Endothelial cell of umbilical vein (primary cell): ENCODE measurements at regions not wholly inside any gene's neighbourhood (a gene's known extent, or its start where the extent isn't known, plus 50 kb on each side); places are given as distances from the start of the nearest gene placed in this dataset.

Source experiments
- BruUV-seq: library from RNA; stranded (reverse); fragments of 400-500 nt; replicated peaks from 2 replicates; lab custom pipeline; 2021; lab: Mats Ljungman, UMichigan
- CTCF ChIA-PET: fragments of 300-600, 350-600 bp; sonication (Branson Sonifier 250); formaldehyde crosslinking; loops from one replicate; lab custom pipeline; 2021; ENCODE audit warnings: antibody characterized with exemption, inconsistent platforms; lab: Charles Lee
- POLR2A ChIA-PET: fragments of 300-600, 350-600 bp; sonication (Branson Sonifier 250); formaldehyde crosslinking; loops from one replicate; lab custom pipeline; 2021; ENCODE audit warnings: antibody characterized with exemption, inconsistent platforms; lab: Charles Lee
- DNase-seq: peaks from one replicate; pipeline ENCODE4 v3.0.0-alpha.2; 2011; ENCODE audit warnings: low read depth, low spot score
- FAIRE-seq: peaks from 2 replicates; lab custom pipeline; 2011; peaks lifted over from hg19 to GRCh38; lab: Jason Lieb, UNC
- H2AFZ ChIP-seq: 2 replicates; pipeline ENCODE4 v1.6.0; 2012; ENCODE audit warnings: low read depth, low read length, control low read depth, inconsistent platforms
- H3K27ac ChIP-seq: 2 replicates; pipeline ENCODE4 v1.5.1; 2011; ENCODE audit warnings: low read depth, mild to moderate bottlenecking, control low read depth, low read length, moderate library complexity; ENCODE audit not compliant: insufficient read depth
- H3K27me3 ChIP-seq, 2 experiments: 2 replicates each; pipeline versions ENCODE4 v1.6.0 to v1.6.1; 2011; ENCODE audit warnings: low read length in 2 of 2, mixed read lengths in 1 of 2; ENCODE audit not compliant: control insufficient read depth in 2 of 2, insufficient read depth in 2 of 2
- H3K36me3 ChIP-seq, 2 experiments: 2 replicates in 1 of 2; 3 replicates in 1 of 2; pipeline ENCODE4 v1.5.1; 2011; ENCODE audit warnings: low read length in 2 of 2, mild to moderate bottlenecking in 1 of 2, moderate library complexity in 1 of 2; ENCODE audit not compliant: control insufficient read depth in 2 of 2, insufficient read depth in 2 of 2; ENCODE audit errors: extremely low read depth in 1 of 2
- H3K4me1 ChIP-seq: 3 replicates; pipeline ENCODE4 v1.5.1; 2011; ENCODE audit warnings: mild to moderate bottlenecking, low read length; ENCODE audit not compliant: control insufficient read depth, insufficient read depth; ENCODE audit errors: extremely low read depth
- H3K4me2 ChIP-seq: 2 replicates; pipeline ENCODE4 v1.6.1; 2011; ENCODE audit warnings: low read length, control low read depth, mixed read lengths; ENCODE audit not compliant: insufficient read depth
- H3K4me3 ChIP-seq, 3 experiments: fragments of 200-600 bp in 1 of 3; sonication (generic), shearing (Covaris generic) in 1 of 3; replicated peaks in 1 of 3; 2 replicates each; pipeline ENCODE4 v1.5.1; 2011 to 2016; ENCODE audit warnings: control low read depth in 3 of 3, low read length in 3 of 3, mild to moderate bottlenecking in 2 of 3, inconsistent platforms in 1 of 3, low read depth in 1 of 3, moderate library complexity in 1 of 3; ENCODE audit not compliant: insufficient read depth in 1 of 3
- H3K79me2 ChIP-seq: 2 replicates; pipeline ENCODE4 v1.6.0; 2012; ENCODE audit warnings: low read length, inconsistent platforms; ENCODE audit not compliant: control insufficient read depth, insufficient read depth
- H3K9ac ChIP-seq: replicated peaks from 2 replicates; pipeline ENCODE3; 2011; ENCODE audit warnings: low read length, control low read depth; ENCODE audit not compliant: insufficient read depth; ENCODE audit errors: extremely low read depth
- H3K9me1 ChIP-seq: replicated peaks from 3 replicates; pipeline ENCODE4 v1.6.0; 2011; ENCODE audit warnings: mild to moderate bottlenecking, low read length; ENCODE audit not compliant: control insufficient read depth, insufficient read depth; ENCODE audit errors: extremely low read depth
- H3K9me3 ChIP-seq: replicated peaks from 2 replicates; pipeline ENCODE4 v1.5.1; 2012; ENCODE audit warnings: low read length, inconsistent platforms; ENCODE audit not compliant: control insufficient read depth, insufficient read depth
- H4K20me1 ChIP-seq: replicated peaks from 2 replicates; pipeline ENCODE3; 2011; ENCODE audit warnings: mild to moderate bottlenecking, low read length; ENCODE audit not compliant: control insufficient read depth, insufficient read depth; ENCODE audit errors: extremely low read depth
- EZH2 ChIP-seq: IDR thresholded peaks from 2 replicates; pipeline ENCODE4 v1.6.1; 2012; ENCODE audit warnings: borderline replicate concordance, low read depth, mild to moderate bottlenecking, moderate library complexity, low read length, inconsistent platforms; ENCODE audit not compliant: severe bottlenecking
- FOS ChIP-seq: IDR thresholded peaks from 2 replicates; pipeline ENCODE4 v1.6.1; 2011; ENCODE audit warnings: mild to moderate bottlenecking, low read length, moderate library complexity, borderline replicate concordance; ENCODE audit not compliant: insufficient read depth
- GATA2 ChIP-seq: IDR thresholded peaks from 2 replicates; pipeline ENCODE4 v1.7.0; 2011; ENCODE audit warnings: low read depth, mild to moderate bottlenecking, moderate library complexity, mixed read lengths, low read length; ENCODE audit not compliant: insufficient read length, insufficient read depth
- JUN ChIP-seq: IDR thresholded peaks from 2 replicates; pipeline ENCODE4 v1.6.1; 2011; ENCODE audit warnings: borderline replicate concordance, low read depth; ENCODE audit not compliant: insufficient read length, insufficient read depth
- MAX ChIP-seq: IDR thresholded peaks from 2 replicates; pipeline ENCODE4 v1.6.1; 2011; ENCODE audit not compliant: insufficient read depth, insufficient read length
- MYC ChIP-seq: IDR thresholded peaks from one replicate; pipeline ENCODE4 v1.6.1; 2011; ENCODE audit warnings: mild to moderate bottlenecking, low read depth, low read length
- POLR2A ChIP-seq: IDR thresholded peaks from 2 replicates; pipeline ENCODE4 v1.6.1; 2012; ENCODE audit warnings: low read depth, mild to moderate bottlenecking, control low read depth, low read length
- POLR2AphosphoS5 ChIP-seq: IDR thresholded peaks from 2 replicates; pipeline ENCODE4 v1.6.1; 2012; ENCODE audit warnings: low read depth, mild to moderate bottlenecking, control low read depth, low read length, moderate library complexity; ENCODE audit not compliant: insufficient read depth
- dilution Hi-C: fragments of 300-500 bp; cut with MboI; formaldehyde crosslinking; loops from one replicate; pipeline ENCODE4 v1.15.0; 2019; ENCODE audit warnings: low sequenced_read_pairs; ENCODE audit not compliant: extremely low pct_ligation_motif_present
- intact Hi-C: fragments of 100-400 bp; cut with micrococcal nuclease; formaldehyde crosslinking; loops from one replicate; pipeline ENCODE4 v1.10.0; 2022
- TF ChIP-seq, protein P1 (sequence below), 2 donors: IDR thresholded peaks; 1 replicate in 1 of 2; 2 replicates in 1 of 2; pipeline ENCODE4 v1.5.1; 2011; ENCODE audit warnings: low read length in 2 of 2, mild to moderate bottlenecking in 2 of 2, moderate library complexity in 2 of 2, control low read depth in 1 of 2, inconsistent platforms in 1 of 2, low read depth in 1 of 2; ENCODE audit not compliant: insufficient read depth in 1 of 2; ENCODE audit errors: extremely low read depth in 1 of 2

DNA sequence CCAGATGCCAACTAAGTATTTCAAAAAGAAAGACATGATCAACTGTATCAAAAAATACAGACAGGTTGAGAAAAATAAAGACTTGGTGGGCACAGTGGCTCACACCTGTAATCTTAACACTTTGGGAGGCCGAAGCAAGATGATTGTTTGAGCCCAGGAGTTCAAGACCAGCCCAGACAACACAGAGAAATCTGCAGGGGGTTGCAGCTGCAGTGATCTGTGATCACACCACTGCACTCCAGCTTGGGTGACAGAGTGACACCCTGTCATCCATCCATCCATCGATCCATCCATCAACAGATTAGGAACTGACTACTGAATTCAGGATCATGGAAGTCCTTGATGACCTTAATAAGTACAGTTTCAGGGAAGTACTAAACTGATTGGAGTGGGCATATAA lies 65.0 kb upstream of the RPS13 start:
- ChIA-PET CTCF (interaction anchor here (2.2 kb wide), 1 partner anchor 9 kb away, joined by 6 read pairs; no protein-coding TSS in a partner anchor), POLR2A (no interaction called here)
- Histone ChIP-seq H3K4me3 (no peak overlapping the region), H3K36me3 (peaks cover 9 to 13% of the 10 kb centered on the region in 2 experiments), H2AFZ (no peak overlapping the region), H3K9me1 (no peaks in the 10 kb centered on the region), H3K9ac (no peak overlapping the region), H4K20me1 (no peaks in the 10 kb centered on the region), H3K27ac (no peak overlapping the region), H3K4me1 (peaks cover 17% of the 10 kb centered on the region), H3K27me3 (no peaks in the 10 kb centered on the region), H3K9me3 (no peaks in the 10 kb centered on the region), H3K4me2 (no peak overlapping the region), H3K79me2 (peaks cover 2% of the 10 kb centered on the region)
- TF ChIP-seq MAX (no peak), EZH2 (no peak), POLR2AphosphoS5 (no peak), JUN (no peak), MYC (no peak), FOS (no peak), POLR2A (no peak), GATA2 (no peak)
- TF ChIP-seq, protein P1, sequence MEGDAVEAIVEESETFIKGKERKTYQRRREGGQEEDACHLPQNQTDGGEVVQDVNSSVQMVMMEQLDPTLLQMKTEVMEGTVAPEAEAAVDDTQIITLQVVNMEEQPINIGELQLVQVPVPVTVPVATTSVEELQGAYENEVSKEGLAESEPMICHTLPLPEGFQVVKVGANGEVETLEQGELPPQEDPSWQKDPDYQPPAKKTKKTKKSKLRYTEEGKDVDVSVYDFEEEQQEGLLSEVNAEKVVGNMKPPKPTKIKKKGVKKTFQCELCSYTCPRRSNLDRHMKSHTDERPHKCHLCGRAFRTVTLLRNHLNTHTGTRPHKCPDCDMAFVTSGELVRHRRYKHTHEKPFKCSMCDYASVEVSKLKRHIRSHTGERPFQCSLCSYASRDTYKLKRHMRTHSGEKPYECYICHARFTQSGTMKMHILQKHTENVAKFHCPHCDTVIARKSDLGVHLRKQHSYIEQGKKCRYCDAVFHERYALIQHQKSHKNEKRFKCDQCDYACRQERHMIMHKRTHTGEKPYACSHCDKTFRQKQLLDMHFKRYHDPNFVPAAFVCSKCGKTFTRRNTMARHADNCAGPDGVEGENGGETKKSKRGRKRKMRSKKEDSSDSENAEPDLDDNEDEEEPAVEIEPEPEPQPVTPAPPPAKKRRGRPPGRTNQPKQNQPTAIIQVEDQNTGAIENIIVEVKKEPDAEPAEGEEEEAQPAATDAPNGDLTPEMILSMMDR (IDR thresholded peaks at IDR 0.05; ENCODE audit: extremely low read depth in 1 of 2, insufficient read depth in 1 of 2, low read depth in 1 of 2, low read length in 2 of 2) = no peak
- DNase-seq (no peak), FAIRE-seq (no peak)
- BruUV-seq = no TSS peak
- dilution Hi-C loops = no loop called here
- intact Hi-C loops = no loop called here
